ENCODE measurements at regions not wholly inside any gene's neighbourhood (a gene's known extent, or its start where the extent isn't known, plus 50 kb on each side); places are given as distances from the start of the nearest gene placed in this dataset.

DNA sequence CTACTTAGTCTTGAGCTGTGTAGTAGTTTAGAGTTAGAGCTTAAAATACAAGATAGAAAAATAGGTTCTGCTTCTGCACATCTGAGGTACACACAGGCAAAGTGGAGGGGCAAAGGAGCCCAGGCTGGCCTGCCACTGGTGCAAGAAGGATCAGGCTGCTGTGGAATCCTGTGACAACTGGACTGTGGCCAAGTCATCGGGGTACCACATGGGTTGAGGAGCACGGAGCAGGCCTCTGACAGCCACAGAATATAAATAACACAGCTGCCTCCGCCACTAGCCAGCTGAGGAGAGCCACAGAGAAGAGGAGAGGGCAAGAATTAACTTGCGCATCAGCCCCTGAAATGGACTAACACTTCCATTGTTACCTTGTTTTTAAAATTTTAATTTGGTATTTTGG is 206.0 kb upstream of the MARCKS start:
- Mint-ChIP-seq H3K4me3 (no peak overlapping the region), H3K36me3 (ENCODE audit: low read depth) (no peaks in the 10 kb centered on the region), H3K9me3 (no peaks in the 10 kb centered on the region), H3K27ac (no peak overlapping the region), H3K27me3 (ENCODE audit: low read depth) (no peaks in the 10 kb centered on the region), H3K4me1 (ENCODE audit: low read depth) (no peaks in the 10 kb centered on the region)

DNA sequence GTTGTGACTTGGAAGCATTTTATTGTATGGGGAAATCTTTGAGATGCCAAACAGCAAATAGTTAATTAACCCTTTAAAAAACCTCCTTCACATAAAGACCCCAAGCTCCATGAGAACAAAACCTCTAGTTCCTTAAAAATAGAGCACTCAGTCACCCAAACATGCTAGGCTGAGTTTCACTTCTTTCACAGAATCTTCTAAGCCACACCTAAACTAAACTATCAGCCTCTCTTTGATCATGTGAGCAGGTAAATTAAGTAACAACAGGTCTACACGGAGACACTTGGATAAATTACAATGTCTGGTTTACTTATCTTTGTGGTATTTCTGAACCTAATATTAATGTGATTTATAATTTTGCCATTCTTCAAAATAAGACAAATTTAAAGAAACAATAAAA is 205.2 kb upstream of the MARCKS start:
- Mint-ChIP-seq H3K36me3 (ENCODE audit: low read depth) (no peaks in the 10 kb centered on the region), H3K4me1 (ENCODE audit: low read depth) (no peaks in the 10 kb centered on the region), H3K27me3 (ENCODE audit: low read depth) (no peaks in the 10 kb centered on the region), H3K4me3 (no peak overlapping the region), H3K9me3 (no peaks in the 10 kb centered on the region), H3K27ac (no peak overlapping the region)

DNA sequence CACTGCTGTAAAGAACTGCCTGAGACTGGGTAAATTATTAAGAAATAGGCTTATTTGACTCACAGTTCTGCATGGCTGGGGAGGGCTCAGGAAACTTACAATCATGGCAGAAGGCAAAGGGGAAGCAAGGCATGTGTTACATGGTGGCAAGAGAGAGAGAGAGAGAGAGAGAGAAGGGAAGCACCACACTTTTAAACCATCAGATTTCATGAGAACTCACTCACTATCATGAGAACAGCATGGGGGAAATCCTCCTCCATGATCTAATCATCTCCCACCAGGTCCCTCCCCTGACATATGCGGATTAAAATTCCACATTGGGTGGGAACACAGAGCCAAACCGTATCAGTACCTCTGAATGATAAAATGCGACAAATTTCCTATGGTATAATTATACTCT is 203.9 kb upstream of the MARCKS start:
- no peaks in the 10 kb centered on the region for H3K4me1 Mint-ChIP-seq (ENCODE audit: low read depth)
- H3K9me3 Mint-ChIP-seq, result no peaks in the 10 kb centered on the region
- no peak overlapping the region for H3K4me3 Mint-ChIP-seq
- no peak overlapping the region for H3K27ac Mint-ChIP-seq
- no peaks in the 10 kb centered on the region for H3K27me3 Mint-ChIP-seq (ENCODE audit: low read depth)
- H3K36me3 Mint-ChIP-seq (ENCODE audit: low read depth), result no peaks in the 10 kb centered on the region

DNA sequence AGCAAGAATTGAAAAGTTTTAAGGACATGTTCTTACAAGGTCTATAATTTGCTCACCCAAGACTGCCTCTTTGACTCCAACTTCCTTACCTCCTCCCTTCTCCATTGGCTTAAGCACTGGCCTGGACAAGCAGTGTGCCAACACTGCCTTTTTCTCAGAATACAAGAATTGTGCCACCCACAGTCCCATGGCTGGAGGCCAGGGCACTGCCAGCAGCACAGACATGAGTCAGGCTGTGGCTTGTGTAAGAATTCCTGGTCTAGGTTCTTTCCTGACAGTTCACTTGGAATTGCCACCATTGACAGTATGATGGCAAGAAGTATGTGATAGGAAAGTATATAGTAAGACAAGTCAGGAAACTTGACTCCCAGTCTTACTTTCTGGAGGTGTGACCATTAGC is 202.7 kb upstream of the MARCKS start:
- Mint-ChIP-seq H3K4me3 (no peak overlapping the region), H3K4me1 (ENCODE audit: low read depth) (no peaks in the 10 kb centered on the region), H3K36me3 (ENCODE audit: low read depth) (no peaks in the 10 kb centered on the region), H3K27ac (no peak overlapping the region), H3K9me3 (no peaks in the 10 kb centered on the region), H3K27me3 (ENCODE audit: low read depth) (no peaks in the 10 kb centered on the region)

GRCh38 chr6:113655761-113656160 is 201.4 kb upstream of the MARCKS start:
- no peak overlapping the region for H3K27ac Mint-ChIP-seq
- no peaks in the 10 kb centered on the region for H3K27me3 Mint-ChIP-seq (ENCODE audit: low read depth)
- H3K9me3 Mint-ChIP-seq, result no peaks in the 10 kb centered on the region
- no peaks in the 10 kb centered on the region for H3K4me1 Mint-ChIP-seq (ENCODE audit: low read depth)
- no peak overlapping the region for H3K4me3 Mint-ChIP-seq
- H3K36me3 Mint-ChIP-seq (ENCODE audit: low read depth), result no peaks in the 10 kb centered on the region

GRCh38 chr6:113659762-113660404 is 197.3 kb upstream of the MARCKS start:
- H3K27me3 Mint-ChIP-seq (ENCODE audit: low read depth), result no peaks in the 10 kb centered on the region
- no peak overlapping the region for H3K4me3 Mint-ChIP-seq
- no peaks in the 10 kb centered on the region for H3K36me3 Mint-ChIP-seq (ENCODE audit: low read depth)
- H3K9me3 Mint-ChIP-seq, result no peaks in the 10 kb centered on the region
- no peaks in the 10 kb centered on the region for H3K4me1 Mint-ChIP-seq (ENCODE audit: low read depth)
- no peak overlapping the region for H3K27ac Mint-ChIP-seq

GRCh38 chr6:113660819-113661218 is 196.3 kb upstream of the MARCKS start:
- H3K27me3 Mint-ChIP-seq (ENCODE audit: low read depth), result no peaks in the 10 kb centered on the region
- H3K9me3 Mint-ChIP-seq, result no peaks in the 10 kb centered on the region
- H3K27ac Mint-ChIP-seq, result no peak overlapping the region
- no peaks in the 10 kb centered on the region for H3K4me1 Mint-ChIP-seq (ENCODE audit: low read depth)
- no peaks in the 10 kb centered on the region for H3K36me3 Mint-ChIP-seq (ENCODE audit: low read depth)
- H3K4me3 Mint-ChIP-seq, result no peak overlapping the region

- no peak overlapping the region for H3K27ac Mint-ChIP-seq
- H3K27me3 Mint-ChIP-seq (ENCODE audit: low read depth), result no peaks in the 10 kb centered on the region
- no peaks in the 10 kb centered on the region for H3K9me3 Mint-ChIP-seq
- no peaks in the 10 kb centered on the region for H3K36me3 Mint-ChIP-seq (ENCODE audit: low read depth)
- H3K4me3 Mint-ChIP-seq, result no peak overlapping the region
- H3K4me1 Mint-ChIP-seq (ENCODE audit: low read depth), result no peaks in the 10 kb centered on the region
These were observed 195.0 kb upstream of the MARCKS start for GRCh38 chr6:113662093-113662665.

GRCh38 chr6:113662688-113663333 is 194.3 kb upstream of the MARCKS start:
- Mint-ChIP-seq H3K4me3 (no peak overlapping the region), H3K4me1 (ENCODE audit: low read depth) (no peaks in the 10 kb centered on the region), H3K27me3 (ENCODE audit: low read depth) (no peaks in the 10 kb centered on the region), H3K36me3 (ENCODE audit: low read depth) (no peaks in the 10 kb centered on the region), H3K27ac (no peak overlapping the region), H3K9me3 (no peaks in the 10 kb centered on the region)

- H3K9me3 Mint-ChIP-seq, result no peaks in the 10 kb centered on the region
These were observed 192.2 kb upstream of the MARCKS start for GRCh38 chr6:113664909-113665308.

GRCh38 chr6:113668641-113669408 is 188.3 kb upstream of the MARCKS start:
- H3K9me3 Mint-ChIP-seq, result no peaks in the 10 kb centered on the region
- no peak overlapping the region for H3K4me3 Mint-ChIP-seq
- H3K27me3 Mint-ChIP-seq (ENCODE audit: low read depth), result no peaks in the 10 kb centered on the region
- no peaks in the 10 kb centered on the region for H3K4me1 Mint-ChIP-seq (ENCODE audit: low read depth)
- no peak overlapping the region for H3K27ac Mint-ChIP-seq
- H3K36me3 Mint-ChIP-seq (ENCODE audit: low read depth), result no peaks in the 10 kb centered on the region

More at GRCh38 chr6:113664909-113665308, 192.2 kb upstream of the MARCKS start:
- Mint-ChIP-seq H3K4me1 (ENCODE audit: low read depth) (no peaks in the 10 kb centered on the region), H3K4me3 (no peak overlapping the region), H3K27ac (no peak overlapping the region), H3K27me3 (ENCODE audit: low read depth) (no peaks in the 10 kb centered on the region), H3K36me3 (ENCODE audit: low read depth) (no peaks in the 10 kb centered on the region)

- Mint-ChIP-seq H3K27ac (no peak overlapping the region), H3K4me1 (ENCODE audit: low read depth) (no peaks in the 10 kb centered on the region), H3K27me3 (ENCODE audit: low read depth) (no peaks in the 10 kb centered on the region), H3K36me3 (ENCODE audit: low read depth) (no peaks in the 10 kb centered on the region), H3K4me3 (no peak overlapping the region), H3K9me3 (no peaks in the 10 kb centered on the region)
These were observed 187.5 kb upstream of the MARCKS start for GRCh38 chr6:113669606-113670005.

DNA sequence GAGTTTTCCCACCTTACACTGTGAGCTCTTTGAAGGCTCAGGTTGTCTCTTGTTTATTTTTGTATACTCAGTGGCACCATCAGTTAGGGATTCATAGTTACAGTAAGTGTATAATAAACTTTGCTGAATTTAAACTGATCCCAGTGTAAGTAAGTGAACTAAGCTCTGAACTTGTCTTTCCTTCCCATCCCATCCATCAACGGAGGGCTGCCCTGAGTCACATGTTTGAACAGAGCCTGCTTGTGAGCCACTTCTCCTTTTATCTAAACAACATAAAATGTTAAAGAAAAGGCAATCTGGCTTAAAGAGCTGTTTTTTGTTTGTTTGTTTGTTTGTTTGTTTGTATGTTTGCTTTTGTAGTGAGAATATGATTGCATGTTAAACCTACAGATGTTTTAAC is 185.7 kb upstream of the MARCKS start:
- Mint-ChIP-seq H3K4me1 (ENCODE audit: low read depth) (no peaks in the 10 kb centered on the region), H3K4me3 (no peak overlapping the region), H3K36me3 (ENCODE audit: low read depth) (no peaks in the 10 kb centered on the region), H3K9me3 (no peaks in the 10 kb centered on the region), H3K27ac (no peak overlapping the region), H3K27me3 (ENCODE audit: low read depth) (no peaks in the 10 kb centered on the region)

DNA sequence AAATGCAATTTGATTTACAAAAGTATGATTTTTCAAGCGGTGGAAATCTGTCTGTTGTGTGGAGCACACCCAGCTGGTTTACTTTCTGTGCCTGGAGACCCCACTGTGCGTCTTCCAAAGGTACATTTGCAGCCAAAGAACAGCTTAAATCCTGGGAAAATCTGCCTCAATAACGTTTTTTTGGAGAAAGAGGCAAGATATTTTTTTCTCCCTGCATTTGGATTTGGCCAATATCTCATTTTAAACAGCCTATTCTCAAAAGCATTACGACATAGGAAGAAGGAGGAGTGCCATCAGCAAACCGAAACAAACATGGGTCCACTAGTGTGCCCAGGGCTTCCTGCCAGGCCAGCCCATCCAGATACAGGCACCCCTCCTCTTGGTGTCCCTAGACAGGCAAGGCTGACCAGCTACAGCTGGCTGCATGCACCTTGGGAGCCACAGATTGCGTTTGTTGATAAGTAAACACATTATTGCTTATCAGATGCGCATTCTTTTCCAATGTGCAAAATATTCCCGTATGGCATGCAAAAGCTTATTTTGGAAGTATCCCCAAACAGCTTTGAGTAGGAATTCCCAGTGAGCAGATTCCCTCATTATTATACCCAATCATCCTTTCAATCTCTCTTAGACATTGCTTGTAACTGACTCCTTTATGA is 184.5 kb upstream of the MARCKS start:
- no peaks in the 10 kb centered on the region for H3K9me3 Mint-ChIP-seq
- H3K36me3 Mint-ChIP-seq (ENCODE audit: low read depth), result no peaks in the 10 kb centered on the region
- no peak overlapping the region for H3K27ac Mint-ChIP-seq
- no peaks in the 10 kb centered on the region for H3K27me3 Mint-ChIP-seq (ENCODE audit: low read depth)
- no peak overlapping the region for H3K4me3 Mint-ChIP-seq
- H3K4me1 Mint-ChIP-seq (ENCODE audit: low read depth), result no peaks in the 10 kb centered on the region

Data from T-helper 1 cell treated with Interleukin-12 subunit alpha and Interleukin-12 subunit beta and Interleukin-4 antibody, amounts not matched to agents 30 μg/mL and 1 μg/mL, for 36 hours (primary cell).